GM12875 (cell line): ENCODE measurements at regions not wholly inside any gene's neighbourhood (a gene's known extent, or its start where the extent isn't known, plus 50 kb on each side); places are given as distances from the start of the nearest gene placed in this dataset.

Source experiments
- H3K4me3 ChIP-seq: one replicate; pipeline ENCODE4 v1.5.1; 2011; ENCODE audit warnings: low read depth, low read length, control low read depth
- TF ChIP-seq, protein P1 (sequence below): IDR thresholded peaks from 2 replicates; pipeline ENCODE4 v1.5.1; 2011; ENCODE audit warnings: low read depth, mild to moderate bottlenecking, control low read depth, inconsistent platforms, low read length, moderate library complexity, borderline replicate concordance; ENCODE audit not compliant: insufficient read depth

DNA sequence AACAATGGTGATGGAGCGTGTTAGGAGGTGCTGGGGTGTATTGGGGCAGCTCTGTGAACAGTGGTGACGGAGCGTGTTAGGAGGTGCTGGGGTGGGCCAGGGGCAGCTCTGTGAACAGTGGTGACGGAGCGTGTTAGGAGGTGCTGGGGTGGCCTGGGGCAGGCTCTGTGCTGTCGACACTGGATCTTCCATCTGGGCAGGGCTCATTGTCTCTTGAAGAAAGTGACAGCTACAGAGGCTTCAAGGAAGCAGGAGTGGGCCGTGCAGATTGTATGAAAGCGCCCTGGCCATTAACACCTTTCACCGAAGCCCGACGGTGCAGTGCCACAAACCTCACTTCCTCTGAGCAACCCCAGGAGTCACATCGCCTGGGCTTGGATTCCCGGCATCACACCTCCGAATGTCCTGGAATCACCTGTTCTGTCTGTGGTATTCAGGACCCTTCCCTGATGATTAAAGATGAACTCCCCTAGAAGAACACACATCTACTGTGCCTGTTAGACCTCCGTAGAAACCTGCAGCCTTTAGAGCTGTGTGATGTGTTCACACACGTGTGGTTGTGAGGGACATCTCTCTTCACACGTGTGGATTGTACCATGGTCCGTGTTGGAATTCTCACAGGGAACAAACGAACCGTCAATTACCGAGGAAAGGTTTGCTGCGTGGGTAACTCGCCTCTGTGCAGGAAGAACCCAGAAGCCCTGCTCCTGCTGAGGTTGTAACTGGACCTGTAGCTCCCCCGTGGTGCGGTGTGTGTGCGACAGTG is 377.7 kb downstream of the THBS2 start:
- H3K4me3 ChIP-seq: no peak overlapping the region
- TF ChIP-seq, protein P1, sequence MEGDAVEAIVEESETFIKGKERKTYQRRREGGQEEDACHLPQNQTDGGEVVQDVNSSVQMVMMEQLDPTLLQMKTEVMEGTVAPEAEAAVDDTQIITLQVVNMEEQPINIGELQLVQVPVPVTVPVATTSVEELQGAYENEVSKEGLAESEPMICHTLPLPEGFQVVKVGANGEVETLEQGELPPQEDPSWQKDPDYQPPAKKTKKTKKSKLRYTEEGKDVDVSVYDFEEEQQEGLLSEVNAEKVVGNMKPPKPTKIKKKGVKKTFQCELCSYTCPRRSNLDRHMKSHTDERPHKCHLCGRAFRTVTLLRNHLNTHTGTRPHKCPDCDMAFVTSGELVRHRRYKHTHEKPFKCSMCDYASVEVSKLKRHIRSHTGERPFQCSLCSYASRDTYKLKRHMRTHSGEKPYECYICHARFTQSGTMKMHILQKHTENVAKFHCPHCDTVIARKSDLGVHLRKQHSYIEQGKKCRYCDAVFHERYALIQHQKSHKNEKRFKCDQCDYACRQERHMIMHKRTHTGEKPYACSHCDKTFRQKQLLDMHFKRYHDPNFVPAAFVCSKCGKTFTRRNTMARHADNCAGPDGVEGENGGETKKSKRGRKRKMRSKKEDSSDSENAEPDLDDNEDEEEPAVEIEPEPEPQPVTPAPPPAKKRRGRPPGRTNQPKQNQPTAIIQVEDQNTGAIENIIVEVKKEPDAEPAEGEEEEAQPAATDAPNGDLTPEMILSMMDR: no peak

DNA sequence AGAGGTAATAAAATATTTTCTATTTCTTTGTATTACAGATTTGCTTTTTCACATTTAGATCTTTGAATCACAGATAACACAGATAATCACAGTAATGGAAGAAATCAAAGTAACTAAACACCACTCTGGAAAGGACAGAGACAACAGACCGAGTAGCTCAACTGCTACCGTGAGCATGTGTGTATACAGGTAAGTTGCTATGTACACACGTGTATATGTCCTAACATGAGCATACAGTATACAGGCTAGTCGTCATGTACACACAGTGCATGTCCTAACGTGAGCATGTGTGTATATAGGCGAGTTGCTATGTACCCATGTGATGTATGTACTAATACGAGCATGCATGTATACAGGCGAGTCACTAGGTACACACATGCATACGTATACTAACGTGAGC is 379.0 kb downstream of the THBS2 start:
- H3K4me3 ChIP-seq: no peak overlapping the region
- TF ChIP-seq, protein P1: no peak

DNA sequence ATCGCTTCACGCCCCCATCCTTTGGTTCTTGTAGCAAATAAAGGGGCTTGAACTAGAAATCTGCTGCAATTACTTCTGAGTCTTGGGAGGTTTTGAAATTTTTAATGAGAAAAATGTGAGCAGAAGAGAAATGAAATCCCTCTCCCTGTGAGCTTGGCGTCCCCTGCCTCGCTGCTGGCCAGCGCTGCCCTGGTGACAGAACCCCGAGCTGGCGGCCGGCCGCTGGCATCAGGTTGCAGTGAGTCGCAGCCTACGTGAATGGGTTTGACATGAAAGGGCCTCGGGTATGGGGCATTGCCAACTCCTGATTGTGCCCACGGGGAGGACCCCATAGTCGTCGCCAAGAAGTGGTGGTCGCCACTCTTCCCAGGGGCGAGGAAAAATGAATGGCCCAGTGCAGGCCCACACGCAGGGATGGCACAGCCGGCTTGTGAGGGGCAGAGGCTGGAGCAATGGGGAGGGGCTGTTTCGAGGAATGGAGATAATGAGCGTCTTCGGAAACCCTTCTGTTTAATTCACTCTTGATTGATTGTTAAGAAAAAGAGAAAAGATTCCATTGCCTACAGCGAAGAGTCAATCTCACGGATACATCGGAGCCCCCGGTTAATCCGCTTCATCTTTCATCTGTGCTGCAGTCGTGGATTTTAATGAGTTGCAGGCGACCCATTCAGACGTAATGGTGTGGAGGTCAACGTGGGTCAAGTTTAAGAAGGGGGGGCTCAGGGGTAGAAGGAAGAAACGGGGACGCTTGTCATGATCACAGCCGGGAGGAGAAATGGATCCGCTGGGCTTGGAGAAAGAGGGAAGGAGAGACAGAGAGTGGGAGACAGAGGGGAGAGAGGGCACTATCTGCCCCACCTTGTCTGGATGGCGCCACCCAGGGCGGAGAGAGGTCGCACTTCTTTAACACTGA is 380.1 kb downstream of the THBS2 start:
- TF ChIP-seq, protein P1: no peak
- no peak overlapping the region for H3K4me3 ChIP-seq

DNA sequence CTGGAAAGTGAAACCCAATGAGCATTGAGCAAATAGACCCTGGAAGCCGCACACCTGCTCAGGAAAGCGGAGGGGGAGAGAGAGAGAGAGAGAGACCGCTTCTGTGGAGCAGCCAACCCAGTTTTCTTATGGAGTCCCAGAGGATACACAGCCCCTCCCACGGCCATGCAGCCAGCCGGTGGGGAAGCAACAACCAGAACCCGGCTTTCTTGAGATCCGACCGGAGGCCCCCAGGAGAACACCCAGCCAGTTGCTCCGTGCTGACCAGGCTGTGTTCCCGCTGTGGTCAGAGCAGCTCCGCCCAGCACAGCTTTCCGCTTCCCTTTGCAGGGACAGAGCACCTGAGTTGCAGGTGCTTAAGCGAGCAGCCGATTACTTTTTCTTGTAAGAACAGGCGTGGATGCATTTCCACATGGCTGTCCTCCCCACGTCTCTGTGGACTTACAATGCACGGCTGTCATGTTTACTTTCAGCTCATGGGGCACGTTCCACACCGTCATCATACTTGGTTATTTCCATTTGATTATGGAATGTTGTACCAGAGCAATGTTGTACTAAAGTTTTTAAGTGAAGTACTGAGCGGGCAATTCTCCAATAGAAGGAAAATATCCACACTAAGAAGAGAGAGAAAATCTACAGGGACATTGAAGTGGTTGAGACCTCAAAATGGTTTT is 381.9 kb downstream of the THBS2 start:
- TF ChIP-seq, protein P1: no peak
- no peak overlapping the region for H3K4me3 ChIP-seq

DNA sequence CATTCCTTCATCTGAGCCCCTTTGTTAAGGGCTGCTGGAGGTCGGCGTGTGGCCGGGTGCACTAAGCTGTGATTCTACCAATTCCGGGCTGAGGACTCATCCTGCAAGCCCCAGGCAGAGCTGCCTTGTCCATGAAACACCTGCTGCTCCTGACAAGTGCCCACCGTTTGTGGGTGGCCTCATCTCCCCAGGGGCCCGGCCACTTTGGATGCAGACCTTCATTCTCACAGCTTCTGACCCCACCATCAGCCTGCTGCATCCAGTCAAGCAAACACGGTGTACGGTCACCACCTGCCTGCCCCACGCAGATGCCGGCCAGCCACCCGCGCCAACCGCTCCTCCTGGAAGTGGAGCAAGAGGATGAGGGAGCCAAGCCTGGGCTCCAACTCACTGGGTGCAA is 382.7 kb downstream of the THBS2 start:
- H3K4me3 ChIP-seq: no peak overlapping the region
- TF ChIP-seq, protein P1: no peak

DNA sequence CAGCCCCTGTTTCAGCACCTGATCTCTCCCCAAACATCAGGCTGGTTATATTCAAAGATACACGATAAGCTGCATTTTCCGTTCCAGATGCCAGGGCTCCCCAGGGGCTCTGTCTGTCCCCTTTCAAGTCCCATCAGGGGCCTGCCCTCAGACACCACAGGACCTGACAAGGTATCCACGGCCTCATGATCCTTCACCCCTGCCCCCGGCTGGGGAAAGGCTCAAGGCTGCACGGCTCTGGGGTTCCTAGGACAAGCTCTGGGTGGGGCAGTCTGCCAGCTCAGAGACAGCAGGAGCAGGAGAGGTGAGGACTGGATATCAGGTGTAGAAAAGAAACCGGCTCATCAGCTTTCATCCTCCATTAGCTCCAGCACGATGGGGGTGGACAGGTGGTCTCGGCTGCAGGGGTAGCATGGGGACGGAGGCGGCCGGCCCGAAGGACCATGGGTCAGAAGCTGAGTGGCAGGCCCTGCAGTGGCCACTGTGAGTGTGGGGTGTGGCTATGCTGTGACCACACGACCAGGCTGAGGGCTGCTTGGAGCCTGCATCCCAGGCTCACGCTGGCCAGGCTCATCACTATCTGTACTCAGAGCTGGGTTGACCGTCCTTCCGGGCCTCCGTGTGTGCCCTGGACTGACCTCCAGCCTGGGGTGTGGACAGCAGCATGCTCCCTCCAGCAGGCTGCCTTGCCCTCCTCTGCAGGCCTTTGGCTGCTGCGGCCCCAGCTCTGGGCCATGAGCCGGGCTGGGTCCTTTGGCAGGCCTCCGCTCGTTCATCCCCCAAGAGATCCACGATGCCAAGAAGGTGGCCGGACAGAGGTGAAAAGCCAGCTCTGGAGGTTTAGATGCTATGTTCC is 386.2 kb downstream of the THBS2 start:
- H3K4me3 ChIP-seq: no peak overlapping the region
- TF ChIP-seq, protein P1: no peak
